ENCODE measurements at regions not wholly inside any gene's neighbourhood (a gene's known extent, or its start where the extent isn't known, plus 50 kb on each side); places are given as distances from the start of the nearest gene placed in this dataset.

DNA sequence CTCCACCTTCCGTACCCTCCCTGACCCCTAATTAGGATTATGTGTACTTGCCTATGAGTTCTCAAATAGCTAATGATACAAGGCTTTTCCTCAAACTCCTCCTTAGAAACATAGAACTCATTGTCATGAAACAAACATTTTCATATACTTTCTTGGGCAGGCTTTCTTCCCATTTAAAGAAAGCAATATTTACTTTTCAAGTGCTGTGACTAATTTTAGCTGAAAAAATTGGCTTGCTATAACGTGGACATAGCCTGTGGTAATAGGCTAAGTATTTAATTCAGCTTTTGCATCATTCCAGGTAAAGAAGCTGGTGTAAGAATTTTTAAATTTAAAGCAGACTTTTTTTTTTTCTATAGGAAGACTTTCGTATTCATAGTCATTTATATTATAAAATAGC is 208.7 kb downstream of the SOX2 start:
- TF ChIP-seq, protein P1, sequence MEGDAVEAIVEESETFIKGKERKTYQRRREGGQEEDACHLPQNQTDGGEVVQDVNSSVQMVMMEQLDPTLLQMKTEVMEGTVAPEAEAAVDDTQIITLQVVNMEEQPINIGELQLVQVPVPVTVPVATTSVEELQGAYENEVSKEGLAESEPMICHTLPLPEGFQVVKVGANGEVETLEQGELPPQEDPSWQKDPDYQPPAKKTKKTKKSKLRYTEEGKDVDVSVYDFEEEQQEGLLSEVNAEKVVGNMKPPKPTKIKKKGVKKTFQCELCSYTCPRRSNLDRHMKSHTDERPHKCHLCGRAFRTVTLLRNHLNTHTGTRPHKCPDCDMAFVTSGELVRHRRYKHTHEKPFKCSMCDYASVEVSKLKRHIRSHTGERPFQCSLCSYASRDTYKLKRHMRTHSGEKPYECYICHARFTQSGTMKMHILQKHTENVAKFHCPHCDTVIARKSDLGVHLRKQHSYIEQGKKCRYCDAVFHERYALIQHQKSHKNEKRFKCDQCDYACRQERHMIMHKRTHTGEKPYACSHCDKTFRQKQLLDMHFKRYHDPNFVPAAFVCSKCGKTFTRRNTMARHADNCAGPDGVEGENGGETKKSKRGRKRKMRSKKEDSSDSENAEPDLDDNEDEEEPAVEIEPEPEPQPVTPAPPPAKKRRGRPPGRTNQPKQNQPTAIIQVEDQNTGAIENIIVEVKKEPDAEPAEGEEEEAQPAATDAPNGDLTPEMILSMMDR (IDR thresholded peaks at IDR 0.05; ENCODE audit: low read depth, low read length, poor library complexity, severe bottlenecking) = no peak
- no peak for TF ChIP-seq EZH2phosphoT487 (IDR thresholded peaks at IDR 0.05; ENCODE audit: borderline replicate concordance, low read length)
